ENCODE measurements at regions not wholly inside any gene's neighbourhood (a gene's known extent, or its start where the extent isn't known, plus 50 kb on each side); places are given as distances from the start of the nearest gene placed in this dataset.

DNA sequence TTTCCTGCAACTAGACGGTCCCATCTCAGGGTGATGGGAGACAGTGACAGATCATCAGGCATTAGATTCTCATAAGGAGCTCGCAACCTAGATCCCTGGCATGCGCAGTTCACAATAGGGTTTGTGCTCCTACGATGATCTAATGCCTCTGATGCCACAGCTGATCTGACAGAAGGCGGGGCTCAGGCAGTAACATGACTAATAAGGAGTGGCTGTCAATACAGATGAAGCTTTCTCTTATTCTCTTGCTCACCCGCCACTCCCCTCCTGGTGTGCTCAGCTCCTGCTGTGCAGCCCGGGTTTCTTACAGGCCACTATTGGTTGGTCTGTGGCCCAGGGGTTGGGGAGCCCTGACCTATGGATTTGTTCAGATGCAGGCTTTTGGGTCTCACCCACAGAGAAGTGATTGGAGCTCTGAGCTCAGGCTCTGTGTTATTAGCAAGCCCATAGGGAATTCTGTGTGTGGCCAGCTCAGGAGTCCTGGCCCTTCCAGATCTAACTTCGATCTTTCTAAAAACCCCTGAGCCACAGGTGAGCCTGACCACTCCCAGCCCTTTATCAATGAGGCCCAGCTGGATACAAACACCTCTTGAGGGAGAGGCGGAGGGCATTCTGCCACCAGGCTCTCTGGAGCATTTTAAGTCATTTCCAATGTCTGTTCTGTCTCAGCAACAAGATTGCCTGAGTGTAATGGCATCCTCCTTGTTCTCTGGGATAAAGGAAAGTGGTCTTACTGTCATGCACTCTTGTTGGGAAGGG lies 351.8 kb downstream of the BUD13 start:
- TF ChIP-seq POLR2A (IDR thresholded peaks at IDR 0.05) (no peak), POLR2AphosphoS5 (IDR thresholded peaks at IDR 0.05; ENCODE audit: insufficient read depth in 1 of 2, low read depth in 1 of 2) (no peak)
- TF ChIP-seq, protein P1, sequence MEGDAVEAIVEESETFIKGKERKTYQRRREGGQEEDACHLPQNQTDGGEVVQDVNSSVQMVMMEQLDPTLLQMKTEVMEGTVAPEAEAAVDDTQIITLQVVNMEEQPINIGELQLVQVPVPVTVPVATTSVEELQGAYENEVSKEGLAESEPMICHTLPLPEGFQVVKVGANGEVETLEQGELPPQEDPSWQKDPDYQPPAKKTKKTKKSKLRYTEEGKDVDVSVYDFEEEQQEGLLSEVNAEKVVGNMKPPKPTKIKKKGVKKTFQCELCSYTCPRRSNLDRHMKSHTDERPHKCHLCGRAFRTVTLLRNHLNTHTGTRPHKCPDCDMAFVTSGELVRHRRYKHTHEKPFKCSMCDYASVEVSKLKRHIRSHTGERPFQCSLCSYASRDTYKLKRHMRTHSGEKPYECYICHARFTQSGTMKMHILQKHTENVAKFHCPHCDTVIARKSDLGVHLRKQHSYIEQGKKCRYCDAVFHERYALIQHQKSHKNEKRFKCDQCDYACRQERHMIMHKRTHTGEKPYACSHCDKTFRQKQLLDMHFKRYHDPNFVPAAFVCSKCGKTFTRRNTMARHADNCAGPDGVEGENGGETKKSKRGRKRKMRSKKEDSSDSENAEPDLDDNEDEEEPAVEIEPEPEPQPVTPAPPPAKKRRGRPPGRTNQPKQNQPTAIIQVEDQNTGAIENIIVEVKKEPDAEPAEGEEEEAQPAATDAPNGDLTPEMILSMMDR (IDR thresholded peaks at IDR 0.05), result no peak

DNA sequence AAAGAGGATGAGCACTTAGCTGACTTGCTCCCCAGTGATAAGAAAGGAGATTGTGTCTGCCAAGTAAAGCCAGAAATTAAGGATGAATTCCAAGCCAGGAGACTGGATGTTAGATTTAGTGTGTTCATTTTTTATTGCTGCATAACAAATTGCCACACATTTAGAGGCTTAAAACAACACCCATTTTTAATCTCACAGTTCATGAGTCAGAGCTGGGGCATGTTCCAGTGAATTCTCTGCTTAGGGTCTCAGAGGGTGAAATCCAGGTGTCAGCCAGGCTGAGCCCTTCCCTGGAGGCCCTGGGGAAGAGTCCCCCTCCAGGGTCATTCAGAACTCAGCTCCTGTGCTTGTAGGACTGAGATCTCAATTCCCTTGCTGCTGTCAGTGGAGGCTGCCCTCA lies 352.8 kb downstream of the BUD13 start:
- H3K27ac ChIP-seq, result no peak overlapping the region
- intact Hi-C loops (cut with DNase I), result no loop called here
- H3K4me1 ChIP-seq, result no peaks in the 10 kb centered on the region
- H3K36me3 ChIP-seq, result no peaks in the 10 kb centered on the region
- TF ChIP-seq, protein P1 (IDR thresholded peaks at IDR 0.05), result no peak
- TF ChIP-seq POLR2AphosphoS5 (IDR thresholded peaks at IDR 0.05; ENCODE audit: insufficient read depth in 1 of 2, low read depth in 1 of 2), result no peak
- TF ChIP-seq POLR2A (IDR thresholded peaks at IDR 0.05), result no peak
- no peak overlapping the region for H3K4me3 ChIP-seq
- DNase-seq (ENCODE audit: extremely low spot score in 2 of 2), result no peak
- H3K9me3 ChIP-seq, result no peaks in the 10 kb centered on the region
- H3K27me3 ChIP-seq, result no peaks in the 10 kb centered on the region

More for the DNA sequence above, 351.8 kb downstream of the BUD13 start:
- Histone ChIP-seq H3K4me3 (no peak overlapping the region), H3K36me3 (no peaks in the 10 kb centered on the region), H3K4me1 (no peaks in the 10 kb centered on the region), H3K9me3 (no peaks in the 10 kb centered on the region), H3K27me3 (no peaks in the 10 kb centered on the region), H3K27ac (no peak overlapping the region)
- intact Hi-C loops (cut with DNase I), result no loop called here
- DNase-seq (ENCODE audit: extremely low spot score in 2 of 2), result no peak

DNA sequence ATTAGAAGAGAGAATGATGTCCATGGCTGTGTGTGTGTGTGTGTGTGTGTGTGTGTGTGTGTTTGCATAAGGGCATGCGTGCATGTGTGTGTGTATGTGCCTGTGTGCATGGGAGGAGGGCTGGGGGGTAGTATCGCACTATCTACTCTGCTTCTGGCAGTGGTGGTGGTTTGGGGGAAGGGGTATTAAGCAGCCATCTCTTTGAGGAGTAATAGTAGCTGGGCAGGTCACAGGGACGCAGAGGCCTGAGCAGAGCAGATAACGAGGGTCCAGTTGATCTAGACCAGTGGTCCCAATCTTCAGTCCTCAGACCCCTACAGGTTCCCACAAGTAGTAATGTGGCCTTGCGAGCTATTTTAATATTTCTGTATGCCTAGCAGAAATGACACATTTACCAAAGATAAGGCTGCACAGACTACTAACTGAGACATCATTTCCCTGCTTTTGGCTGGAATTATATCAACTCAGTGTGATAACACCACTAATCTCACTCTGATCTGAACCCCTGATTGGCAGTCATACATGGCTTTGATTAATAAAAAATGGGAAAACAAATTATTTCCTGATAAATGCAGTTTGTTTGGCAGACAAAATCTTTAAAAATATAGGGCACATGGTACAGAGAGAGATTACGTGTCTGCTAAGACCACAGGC lies 354.3 kb downstream of the BUD13 start:
- Histone ChIP-seq H3K27me3 (no peaks in the 10 kb centered on the region), H3K36me3 (no peaks in the 10 kb centered on the region), H3K4me1 (no peaks in the 10 kb centered on the region), H3K4me3 (no peak overlapping the region), H3K27ac (no peak overlapping the region), H3K9me3 (no peaks in the 10 kb centered on the region)
- DNase-seq (ENCODE audit: extremely low spot score in 2 of 2), result no peak
- TF ChIP-seq, protein P1 (IDR thresholded peaks at IDR 0.05), result no peak
- no peak for TF ChIP-seq POLR2AphosphoS5 (IDR thresholded peaks at IDR 0.05; ENCODE audit: insufficient read depth in 1 of 2, low read depth in 1 of 2)
- TF ChIP-seq POLR2A (IDR thresholded peaks at IDR 0.05), result no peak
- intact Hi-C loops (cut with DNase I), result no loop called here

DNA sequence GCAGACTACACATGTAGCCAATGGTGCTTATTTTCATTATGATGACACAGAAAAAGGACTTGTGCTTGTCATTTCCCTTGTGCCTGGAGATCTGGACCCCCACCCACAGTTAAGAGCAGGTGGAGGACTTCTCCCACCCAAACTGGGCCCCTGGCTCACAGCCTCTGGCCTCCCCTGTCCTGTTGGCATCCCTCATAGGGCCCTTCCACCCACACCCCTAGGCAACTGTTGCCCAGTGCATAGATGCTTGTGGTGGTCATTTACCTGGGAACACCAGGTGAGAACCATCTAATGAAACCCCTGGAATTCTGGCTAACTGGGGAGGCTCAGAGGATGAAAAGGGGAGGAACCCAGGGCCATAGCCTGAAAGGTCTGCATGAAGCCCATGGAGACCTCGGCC lies 355.9 kb downstream of the BUD13 start:
- H3K9me3 ChIP-seq, result no peaks in the 10 kb centered on the region
- TF ChIP-seq, protein P1 (IDR thresholded peaks at IDR 0.05), result no peak
- no peak for TF ChIP-seq POLR2AphosphoS5 (IDR thresholded peaks at IDR 0.05; ENCODE audit: insufficient read depth in 1 of 2, low read depth in 1 of 2)
- TF ChIP-seq POLR2A (IDR thresholded peaks at IDR 0.05), result no peak
- no peaks in the 10 kb centered on the region for H3K4me1 ChIP-seq
- H3K36me3 ChIP-seq, result no peaks in the 10 kb centered on the region
- no peak overlapping the region for H3K27ac ChIP-seq
- no peak overlapping the region for H3K4me3 ChIP-seq
- DNase-seq (ENCODE audit: extremely low spot score in 2 of 2), result no peak
- H3K27me3 ChIP-seq, result no peaks in the 10 kb centered on the region
- intact Hi-C loops (cut with DNase I), result no loop called here

DNA sequence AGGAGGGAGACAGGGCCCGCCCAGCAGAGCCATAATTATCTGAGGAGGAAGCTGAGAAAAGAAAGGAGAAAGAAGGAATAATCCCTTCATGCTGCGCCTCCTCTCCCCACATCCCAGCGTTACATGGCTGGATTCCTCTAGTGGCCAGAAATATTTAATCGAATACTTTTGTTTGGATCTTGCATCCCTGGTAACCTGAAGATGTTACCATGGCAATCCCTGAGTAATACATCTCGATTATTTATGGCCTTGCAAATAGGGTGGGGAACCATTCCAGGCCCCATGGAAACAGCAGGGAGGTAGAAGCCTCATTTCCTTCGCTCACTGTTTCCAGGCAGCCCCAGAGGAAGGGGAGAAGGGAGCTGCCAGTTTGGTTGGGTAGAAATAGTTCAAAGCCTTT lies 357.7 kb downstream of the BUD13 start:
- DNase-seq (ENCODE audit: extremely low spot score in 2 of 2), result no peak
- Histone ChIP-seq H3K27ac (no peak overlapping the region), H3K27me3 (no peaks in the 10 kb centered on the region), H3K36me3 (no peaks in the 10 kb centered on the region), H3K4me1 (no peaks in the 10 kb centered on the region), H3K4me3 (no peak overlapping the region), H3K9me3 (no peaks in the 10 kb centered on the region)
- intact Hi-C loops (cut with DNase I), result no loop called here
- no peak for TF ChIP-seq POLR2AphosphoS5 (IDR thresholded peaks at IDR 0.05; ENCODE audit: insufficient read depth in 1 of 2, low read depth in 1 of 2)
- no peak for TF ChIP-seq POLR2A (IDR thresholded peaks at IDR 0.05)
- TF ChIP-seq, protein P1 (IDR thresholded peaks at IDR 0.05), result no peak
